ENCODE measurements at regions not wholly inside any gene's neighbourhood (a gene's known extent, or its start where the extent isn't known, plus 50 kb on each side); places are given as distances from the start of the nearest gene placed in this dataset.

DNA sequence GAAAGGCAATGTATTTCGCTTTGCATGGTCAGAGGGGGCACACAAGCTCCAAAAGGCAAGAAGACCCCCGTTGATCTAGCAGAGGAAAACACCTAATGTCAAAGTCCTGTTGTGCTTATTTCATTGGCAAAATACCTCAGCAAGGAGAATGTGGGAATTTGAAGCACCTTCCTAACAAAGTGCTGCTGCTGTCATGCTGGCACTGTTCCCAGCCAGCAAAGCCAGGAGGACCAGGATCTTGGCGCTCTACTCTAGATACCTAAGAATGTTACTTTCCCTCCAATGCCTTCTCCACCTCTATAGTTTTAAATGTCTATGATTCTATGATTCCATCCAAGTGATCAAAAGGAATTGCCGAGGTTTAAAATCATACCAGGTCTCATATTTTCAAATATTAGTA, 867.9 kb upstream of the POU3F3 start:
- Histone ChIP-seq H3K4me3 (no peak overlapping the region), H3K27ac (no peak overlapping the region), H3K36me3 (no peaks in the 10 kb centered on the region), H3K9me3 (no peaks in the 10 kb centered on the region), H3K27me3 (no peaks in the 10 kb centered on the region), H3K4me1 (no peaks in the 10 kb centered on the region)
- TF ChIP-seq POLR2AphosphoS5 (IDR thresholded peaks at IDR 0.05) (no peak), POLR2A (IDR thresholded peaks at IDR 0.05) (no peak)
- TF ChIP-seq, protein P1, sequence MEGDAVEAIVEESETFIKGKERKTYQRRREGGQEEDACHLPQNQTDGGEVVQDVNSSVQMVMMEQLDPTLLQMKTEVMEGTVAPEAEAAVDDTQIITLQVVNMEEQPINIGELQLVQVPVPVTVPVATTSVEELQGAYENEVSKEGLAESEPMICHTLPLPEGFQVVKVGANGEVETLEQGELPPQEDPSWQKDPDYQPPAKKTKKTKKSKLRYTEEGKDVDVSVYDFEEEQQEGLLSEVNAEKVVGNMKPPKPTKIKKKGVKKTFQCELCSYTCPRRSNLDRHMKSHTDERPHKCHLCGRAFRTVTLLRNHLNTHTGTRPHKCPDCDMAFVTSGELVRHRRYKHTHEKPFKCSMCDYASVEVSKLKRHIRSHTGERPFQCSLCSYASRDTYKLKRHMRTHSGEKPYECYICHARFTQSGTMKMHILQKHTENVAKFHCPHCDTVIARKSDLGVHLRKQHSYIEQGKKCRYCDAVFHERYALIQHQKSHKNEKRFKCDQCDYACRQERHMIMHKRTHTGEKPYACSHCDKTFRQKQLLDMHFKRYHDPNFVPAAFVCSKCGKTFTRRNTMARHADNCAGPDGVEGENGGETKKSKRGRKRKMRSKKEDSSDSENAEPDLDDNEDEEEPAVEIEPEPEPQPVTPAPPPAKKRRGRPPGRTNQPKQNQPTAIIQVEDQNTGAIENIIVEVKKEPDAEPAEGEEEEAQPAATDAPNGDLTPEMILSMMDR (IDR thresholded peaks at IDR 0.05): no peak
- intact Hi-C loops (cut with DNase I; ENCODE audit: low total_unique reads): no loop called here
- no peak for DNase-seq (ENCODE audit: low spot score in 2 of 2)

DNA sequence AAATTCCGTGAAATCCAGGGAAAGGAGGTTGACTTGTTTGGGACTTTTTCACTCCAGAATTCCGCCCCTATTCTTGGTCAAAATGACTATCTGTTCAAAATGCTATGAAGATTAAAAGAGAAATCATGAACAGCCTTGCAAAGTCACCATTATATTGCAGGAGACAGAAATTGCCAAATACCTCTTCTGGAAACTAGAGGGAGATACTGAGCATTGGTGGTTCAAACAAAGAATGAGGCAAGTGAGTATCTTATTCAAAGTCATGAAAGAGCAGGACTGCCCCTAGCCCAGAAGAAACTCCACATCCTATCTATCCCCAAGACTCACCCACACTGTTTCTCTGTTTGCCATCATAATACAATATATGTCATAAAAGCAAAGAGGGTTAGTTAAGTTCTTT, 862.3 kb upstream of the POU3F3 start:
- H3K4me1 ChIP-seq: no peaks in the 10 kb centered on the region
- no peak overlapping the region for H3K4me3 ChIP-seq
- no peak for TF ChIP-seq POLR2A (IDR thresholded peaks at IDR 0.05)
- TF ChIP-seq, protein P1 (IDR thresholded peaks at IDR 0.05): no peak
- TF ChIP-seq POLR2AphosphoS5 (IDR thresholded peaks at IDR 0.05): no peak
- intact Hi-C loops (cut with DNase I; ENCODE audit: low total_unique reads): no loop called here
- H3K27ac ChIP-seq: no peak overlapping the region
- H3K9me3 ChIP-seq: no peaks in the 10 kb centered on the region
- H3K36me3 ChIP-seq: no peaks in the 10 kb centered on the region
- peaks cover 0 to 7% of the 10 kb centered on the region in 2 donors for H3K27me3 ChIP-seq
- no peak for DNase-seq (ENCODE audit: low spot score in 2 of 2)

DNA sequence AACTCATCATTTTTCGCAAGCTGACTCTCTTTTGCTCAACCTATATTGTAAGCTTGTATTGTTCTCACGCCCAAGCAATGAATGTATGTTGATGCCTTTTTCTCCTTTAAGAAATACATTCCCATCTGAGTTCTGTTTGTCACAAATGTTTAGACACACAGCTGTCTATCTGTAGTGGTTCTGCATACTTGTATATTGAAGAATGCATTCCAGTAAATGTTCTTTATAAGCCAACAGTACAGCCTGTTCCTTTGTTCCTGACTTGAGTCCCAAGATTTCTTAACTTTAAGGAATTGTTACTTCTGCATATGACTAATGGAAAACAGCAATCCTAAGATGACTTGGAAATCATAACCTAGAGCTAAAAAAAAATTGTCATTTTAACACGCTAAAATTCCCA, 849.1 kb upstream of the POU3F3 start:
- DNase-seq (ENCODE audit: low spot score in 2 of 2): no peak
- H3K4me3 ChIP-seq: no peak overlapping the region
- no peaks in the 10 kb centered on the region for H3K9me3 ChIP-seq
- TF ChIP-seq POLR2AphosphoS5 (IDR thresholded peaks at IDR 0.05): peak in 1 of 3 donors; percentile 49
- TF ChIP-seq, protein P1 (IDR thresholded peaks at IDR 0.05): no peak
- TF ChIP-seq POLR2A (IDR thresholded peaks at IDR 0.05): no peak
- intact Hi-C loops (cut with DNase I; ENCODE audit: low total_unique reads): no loop called here
- H3K4me1 ChIP-seq: no peaks in the 10 kb centered on the region
- H3K27me3 ChIP-seq: no peaks in the 10 kb centered on the region
- no peak overlapping the region for H3K27ac ChIP-seq
- H3K36me3 ChIP-seq: no peaks in the 10 kb centered on the region

DNA sequence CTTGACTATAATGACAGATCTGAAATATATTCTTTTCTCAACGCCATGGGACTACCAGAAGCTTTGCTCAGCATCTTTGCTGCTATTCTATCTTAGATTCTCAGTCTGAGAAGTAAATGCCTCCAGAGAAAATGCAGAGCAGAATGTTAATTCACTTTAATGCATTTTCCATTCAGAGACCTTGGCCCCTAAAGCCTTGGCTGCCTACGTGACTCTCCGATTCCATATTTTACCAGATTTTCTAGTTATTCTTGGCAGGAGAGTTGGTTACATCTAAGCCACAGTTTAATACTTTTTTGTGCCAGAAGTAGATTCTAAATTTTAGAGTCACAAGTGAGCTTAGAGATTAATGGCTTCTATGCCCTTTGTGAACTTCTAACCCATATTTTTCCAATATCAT, 837.1 kb upstream of the POU3F3 start:
- TF ChIP-seq POLR2A (IDR thresholded peaks at IDR 0.05) (no peak), POLR2AphosphoS5 (IDR thresholded peaks at IDR 0.05) (no peak)
- TF ChIP-seq, protein P1 (IDR thresholded peaks at IDR 0.05): no peak
- Histone ChIP-seq H3K27me3 (peaks cover 0 to 11% of the 10 kb centered on the region in 2 donors), H3K4me3 (no peak overlapping the region), H3K36me3 (no peaks in the 10 kb centered on the region), H3K9me3 (peaks cover 0 to 3% of the 10 kb centered on the region in 2 donors), H3K4me1 (no peaks in the 10 kb centered on the region), H3K27ac (no peak overlapping the region)
- intact Hi-C loops (cut with DNase I; ENCODE audit: low total_unique reads): no loop called here
- no peak for DNase-seq (ENCODE audit: low spot score in 2 of 2)

DNA sequence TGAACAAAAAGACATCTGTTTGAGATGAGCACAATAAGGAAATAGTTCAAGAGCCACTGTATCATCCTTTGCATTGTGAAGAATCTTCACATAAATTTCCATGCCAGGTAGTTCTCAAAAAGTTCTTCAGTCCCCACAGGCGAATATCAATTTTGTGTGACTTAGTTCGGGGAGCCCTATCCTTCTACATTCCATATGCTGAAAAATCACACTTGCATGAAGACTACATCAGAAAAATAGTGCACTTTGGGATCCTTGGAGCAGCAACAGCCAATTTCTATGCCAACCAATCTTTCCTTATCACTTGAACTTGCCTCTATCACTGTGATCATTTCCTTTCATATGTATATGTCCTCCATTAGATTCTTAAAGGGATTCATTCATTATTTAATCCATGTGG, 830.6 kb upstream of the POU3F3 start:
- Histone ChIP-seq H3K9me3 (no peaks in the 10 kb centered on the region), H3K36me3 (no peaks in the 10 kb centered on the region), H3K27ac (no peak overlapping the region), H3K27me3 (peaks cover 0 to 21% of the 10 kb centered on the region in 2 donors), H3K4me1 (no peaks in the 10 kb centered on the region), H3K4me3 (no peak overlapping the region)
- no peak for DNase-seq (ENCODE audit: low spot score in 2 of 2)
- TF ChIP-seq POLR2AphosphoS5 (IDR thresholded peaks at IDR 0.05) (no peak), POLR2A (IDR thresholded peaks at IDR 0.05) (no peak)
- TF ChIP-seq, protein P1 (IDR thresholded peaks at IDR 0.05): no peak
- intact Hi-C loops (cut with DNase I; ENCODE audit: low total_unique reads): no loop called here
